T-helper 1 cell (primary cell): ENCODE measurements at regions not wholly inside any gene's neighbourhood (a gene's known extent, or its start where the extent isn't known, plus 50 kb on each side); places are given as distances from the start of the nearest gene placed in this dataset.
A peak's percentile ranks its signal among the peaks of the same experiment; 100 is the strongest.

ENCODE experiments used
- DNase-seq, 5 donors: peaks; one replicate each; pipeline ENCODE4 v3.0.0-alpha.2; 2012 to 2020

DNA sequence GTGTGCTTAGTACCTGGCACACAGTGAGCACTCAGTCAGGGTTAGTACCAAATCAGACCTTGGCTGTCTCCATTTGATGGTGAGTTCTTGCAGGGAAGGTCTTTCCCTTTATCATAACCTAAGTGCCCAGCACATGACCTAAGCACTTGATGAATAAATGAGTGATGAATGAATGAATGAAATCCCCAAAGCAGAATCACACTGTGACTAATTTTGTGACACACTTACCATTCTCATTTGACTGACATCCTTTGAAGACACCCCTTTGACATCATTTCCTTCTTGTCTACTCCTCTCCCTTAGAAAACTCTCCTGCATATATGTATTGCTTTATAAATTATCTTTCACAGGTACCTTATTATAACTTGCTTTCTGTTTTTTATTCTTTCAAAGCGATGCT lies 130.2 kb upstream of the ELL2 start:
- DNase-seq, result no peak

DNA sequence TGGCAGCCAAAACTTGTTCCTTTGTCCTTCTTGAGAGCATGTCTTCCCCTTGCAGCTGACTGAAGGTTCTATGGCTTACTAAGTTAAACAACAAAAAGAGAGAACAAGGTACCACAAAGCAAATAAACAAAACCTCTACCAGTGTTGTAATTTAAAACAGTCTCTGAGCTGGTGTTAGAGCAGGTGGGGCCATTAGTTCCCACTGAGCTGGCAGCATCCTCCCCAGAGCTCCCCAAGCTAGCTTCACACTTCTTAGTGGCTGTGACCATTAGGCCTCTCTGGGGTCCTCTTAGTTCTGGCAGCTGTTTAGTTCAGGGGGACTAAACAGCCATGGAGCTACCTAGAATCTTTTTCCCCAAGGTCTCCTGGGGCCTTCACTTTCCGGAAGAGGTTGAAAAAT lies 128.6 kb upstream of the ELL2 start:
- no peak for DNase-seq

DNA sequence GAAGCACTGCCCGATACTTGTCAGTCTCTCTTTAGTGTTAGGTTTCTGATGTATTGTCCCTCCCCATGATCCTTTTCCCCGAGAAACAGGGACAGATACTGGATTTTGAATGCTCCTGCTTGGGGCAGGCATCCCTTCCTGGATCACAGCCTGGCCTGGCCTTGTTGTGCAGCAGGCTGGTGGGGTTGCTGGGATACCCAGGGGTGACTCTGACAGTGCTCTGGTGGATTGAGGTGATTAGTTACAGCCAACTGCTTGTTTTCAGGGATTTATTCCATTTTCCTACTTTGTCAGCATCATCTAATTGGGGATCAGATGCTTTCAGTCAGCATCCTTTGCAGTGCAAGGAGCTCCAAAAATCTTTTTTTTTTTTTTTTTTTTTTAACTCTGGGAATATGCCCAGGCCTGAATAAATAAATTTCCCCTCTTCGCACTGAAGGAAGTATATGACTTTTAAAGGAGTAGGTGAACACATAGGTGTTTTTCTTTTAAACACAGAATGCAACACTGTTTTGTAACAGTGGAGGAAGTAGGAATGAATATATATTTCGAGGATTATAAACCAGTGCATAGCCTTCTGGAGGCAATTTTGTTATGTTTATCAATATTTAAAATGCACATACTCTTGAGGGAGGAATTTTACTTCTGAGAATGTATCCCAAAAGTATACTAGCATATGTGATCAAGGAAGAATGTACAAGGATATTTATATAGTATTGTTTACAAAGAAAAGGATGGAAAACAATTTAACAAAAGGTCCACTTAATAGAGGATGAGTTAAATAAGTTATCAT lies 127.3 kb upstream of the ELL2 start:
- no peak for DNase-seq

DNA sequence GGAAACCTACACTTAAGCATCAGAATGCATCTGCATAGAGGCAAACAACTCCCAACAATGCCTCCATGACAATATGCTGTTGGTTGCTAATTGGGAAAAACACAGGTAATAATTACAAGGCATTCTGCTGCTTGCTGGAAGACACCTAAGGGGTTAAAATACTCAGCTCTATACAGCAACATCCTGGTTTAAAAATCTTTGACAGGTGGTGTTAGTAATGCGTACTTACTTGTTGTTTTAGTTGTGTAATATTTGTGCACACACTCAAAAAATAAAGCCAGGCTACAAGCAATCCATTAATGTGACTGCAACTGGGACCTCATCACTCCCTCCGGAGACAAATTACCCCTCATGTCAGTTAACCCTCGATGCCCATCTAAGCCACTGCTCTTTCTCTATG lies 126.3 kb upstream of the ELL2 start:
- DNase-seq, result no peak

DNA sequence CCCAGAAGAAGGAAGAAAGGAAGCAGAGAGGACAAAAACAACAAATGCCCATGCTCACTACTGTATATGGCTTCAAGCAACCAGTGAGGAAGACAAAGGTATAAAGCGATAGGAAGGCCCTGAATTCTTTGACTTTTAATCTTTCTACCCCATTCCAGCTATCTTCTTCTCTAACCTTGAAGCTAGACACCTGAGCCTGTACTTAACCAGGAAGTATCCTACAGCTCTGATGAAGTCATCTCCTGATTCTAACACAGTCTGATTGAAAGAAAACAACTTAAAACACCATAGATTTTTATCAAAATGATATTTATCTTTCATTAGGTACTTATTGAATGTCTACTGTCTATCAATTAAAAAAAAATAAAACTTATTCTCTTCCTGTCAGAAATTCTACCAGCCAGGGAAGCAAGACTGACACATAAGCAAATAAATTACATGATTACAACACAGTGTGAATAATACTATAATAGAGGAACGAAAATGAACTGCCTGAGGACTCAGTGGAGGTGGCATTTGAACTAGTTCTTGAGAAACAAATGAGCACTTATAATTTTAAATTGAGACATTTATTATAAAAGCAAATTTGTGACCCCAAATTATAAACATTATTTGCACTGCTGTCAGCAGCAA lies 123.3 kb upstream of the ELL2 start:
- DNase-seq, result no peak

DNA sequence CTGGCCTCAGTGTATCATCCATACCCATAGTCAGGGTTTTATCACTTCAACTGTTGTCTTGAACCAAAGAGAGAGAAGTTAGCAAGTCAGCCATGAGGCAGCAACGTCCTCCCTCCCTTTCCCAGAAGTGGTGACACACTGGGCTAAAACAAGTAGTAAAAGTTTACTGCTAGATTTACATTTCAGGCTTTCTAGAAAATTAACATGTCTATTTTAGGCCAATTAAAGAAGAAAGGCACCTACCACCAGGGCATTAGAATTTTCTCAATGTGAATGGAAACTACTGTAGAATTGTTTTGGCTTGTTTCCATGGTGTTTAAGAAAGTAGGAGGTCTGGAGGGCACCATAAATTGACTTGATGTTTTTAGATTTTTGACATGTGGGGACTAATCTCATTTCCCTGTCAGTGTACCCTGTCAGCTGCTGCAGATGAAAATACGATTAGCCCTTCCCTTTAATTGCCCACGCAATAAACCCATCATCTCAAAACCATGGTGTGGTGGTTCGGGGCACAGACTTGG lies 121.8 kb upstream of the ELL2 start:
- peak in 1 of 5 donors; percentile 16 for DNase-seq

DNA sequence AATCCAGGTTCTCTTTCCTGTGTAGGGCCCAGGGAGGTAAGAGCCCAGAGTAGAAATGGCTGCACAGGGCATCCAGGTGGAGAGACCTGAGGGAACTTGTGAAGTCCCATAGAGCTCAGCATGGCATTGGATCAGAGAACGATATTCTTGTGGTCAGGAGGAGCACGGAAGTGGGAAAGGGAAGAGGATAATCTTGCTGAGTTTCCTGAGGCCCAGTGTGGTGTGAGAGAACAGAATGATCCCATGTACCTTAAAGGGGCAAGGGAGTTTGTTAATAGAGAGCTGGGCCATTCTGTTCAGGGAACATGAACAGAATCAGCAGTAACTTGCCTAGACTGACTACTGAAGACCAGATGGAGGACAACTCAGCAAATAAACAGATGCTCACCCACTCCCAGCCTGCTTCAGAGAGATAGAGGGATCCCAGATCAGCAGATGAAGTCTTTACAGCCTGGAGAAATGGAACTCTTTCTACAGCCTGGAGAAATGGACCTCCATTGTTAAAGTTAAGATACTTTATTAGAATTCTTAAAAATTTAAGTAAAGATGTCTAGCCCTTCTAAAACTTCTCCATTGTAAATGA lies 119.7 kb upstream of the ELL2 start:
- no peak for DNase-seq

DNA sequence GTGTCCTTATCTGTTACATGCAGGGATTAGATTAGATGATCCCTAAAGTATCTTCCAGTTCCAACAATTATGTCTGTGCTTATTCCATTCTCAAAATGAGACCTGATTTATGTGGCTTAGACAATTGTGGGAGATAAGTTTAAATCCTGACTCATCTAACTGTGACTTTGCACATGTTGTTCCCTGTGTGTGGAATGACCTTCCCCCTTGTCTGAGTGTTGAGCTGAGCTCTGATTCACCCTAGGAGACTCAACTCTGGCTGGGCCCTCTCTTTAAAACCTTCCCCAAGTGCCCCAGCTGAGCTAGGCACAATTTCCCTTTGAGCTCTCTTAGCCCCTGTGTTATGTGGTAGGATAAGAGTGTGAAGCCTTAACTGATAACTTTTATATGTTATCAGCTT lies 118.9 kb upstream of the ELL2 start:
- DNase-seq, result no peak

DNA sequence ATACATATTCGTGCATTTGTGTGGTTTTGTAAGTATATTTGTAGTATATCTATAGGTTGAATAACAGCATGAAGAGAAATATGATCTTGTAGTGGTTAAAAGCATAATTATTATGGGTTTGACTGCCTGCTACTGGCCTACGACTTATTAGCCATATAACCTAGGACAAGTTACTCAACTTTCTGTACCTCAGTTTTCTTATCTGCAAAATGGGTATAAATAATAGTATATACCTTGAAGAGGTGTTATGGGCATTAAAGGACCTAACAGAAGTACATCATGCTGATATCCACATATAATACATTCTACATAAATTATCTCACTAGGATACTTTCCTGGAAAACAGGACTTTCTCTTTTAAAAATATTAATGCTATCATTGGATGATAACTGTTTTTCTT lies 118.3 kb upstream of the ELL2 start:
- no peak for DNase-seq

DNA sequence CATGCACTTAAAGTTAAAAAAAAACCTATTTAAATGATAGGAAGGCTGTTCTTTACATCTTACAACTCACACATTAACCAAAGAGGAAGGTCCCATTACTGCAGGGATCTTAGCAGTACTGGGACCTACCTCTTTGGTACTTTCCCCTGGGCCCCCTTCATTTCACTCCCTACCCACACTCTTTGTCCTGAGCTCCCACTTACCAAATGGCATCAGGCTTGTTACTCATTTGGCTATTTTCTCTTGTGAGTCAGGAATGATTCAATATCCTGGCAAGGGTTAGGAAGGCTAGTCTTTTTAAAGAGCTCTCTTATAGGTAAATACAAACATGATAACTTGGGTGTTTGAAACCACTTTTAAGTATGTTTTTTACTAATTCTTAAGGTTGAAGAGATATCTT lies 117.4 kb upstream of the ELL2 start:
- peak in 1 of 5 donors; percentile 53 for DNase-seq

DNA sequence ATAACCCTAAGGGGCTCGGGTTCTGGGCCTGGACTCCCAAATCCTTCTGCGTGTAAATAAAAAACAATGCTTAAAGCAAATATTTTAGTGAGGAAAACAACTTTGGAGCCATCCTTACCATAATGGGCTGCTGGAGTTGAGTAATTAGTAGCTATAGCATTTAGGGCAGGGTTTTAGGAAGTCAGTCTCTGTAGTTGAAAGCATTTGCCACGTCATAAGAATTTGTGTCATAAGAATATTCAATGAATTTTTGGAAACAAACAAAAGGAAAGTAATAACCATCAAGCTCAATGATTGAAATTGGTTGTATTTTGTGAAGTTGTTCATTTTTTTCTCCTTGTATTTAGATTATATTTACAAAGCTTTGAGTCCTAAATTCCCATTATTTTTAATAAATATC lies 114.8 kb upstream of the ELL2 start:
- DNase-seq, result no peak

DNA sequence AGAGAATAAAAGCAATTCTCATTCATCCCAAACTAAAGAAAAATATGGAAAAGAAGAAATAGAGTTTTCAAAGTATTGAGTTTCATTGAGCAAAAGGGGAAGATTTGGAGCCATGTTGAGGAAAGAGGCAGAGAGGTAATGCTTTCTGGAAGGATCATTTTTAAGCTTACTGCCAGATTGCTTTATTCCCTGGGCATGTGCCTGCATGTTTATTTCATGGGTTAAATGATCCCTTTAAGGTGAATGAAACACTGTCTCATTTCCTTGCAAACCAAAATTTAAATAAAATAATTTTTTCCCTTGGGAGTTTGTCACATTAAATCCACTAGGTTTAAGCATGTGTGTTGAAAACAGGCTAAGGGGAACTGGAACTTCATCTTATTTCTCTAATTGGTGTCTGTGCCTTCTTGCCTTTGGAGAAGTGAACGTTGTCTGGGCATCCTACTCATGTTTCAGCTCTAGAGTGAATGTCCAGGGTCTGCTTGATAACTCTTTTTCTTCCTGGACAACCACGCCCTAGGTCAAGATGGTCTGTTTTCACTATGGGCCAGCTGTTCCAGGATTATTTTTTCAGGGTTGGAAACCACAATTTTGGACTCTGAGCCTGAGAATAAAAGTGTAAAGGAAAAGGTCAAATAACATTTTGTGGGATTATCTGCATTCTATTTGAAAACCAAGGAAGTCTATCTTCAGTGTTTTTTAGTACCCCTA lies 114.1 kb upstream of the ELL2 start:
- DNase-seq, result no peak

DNA sequence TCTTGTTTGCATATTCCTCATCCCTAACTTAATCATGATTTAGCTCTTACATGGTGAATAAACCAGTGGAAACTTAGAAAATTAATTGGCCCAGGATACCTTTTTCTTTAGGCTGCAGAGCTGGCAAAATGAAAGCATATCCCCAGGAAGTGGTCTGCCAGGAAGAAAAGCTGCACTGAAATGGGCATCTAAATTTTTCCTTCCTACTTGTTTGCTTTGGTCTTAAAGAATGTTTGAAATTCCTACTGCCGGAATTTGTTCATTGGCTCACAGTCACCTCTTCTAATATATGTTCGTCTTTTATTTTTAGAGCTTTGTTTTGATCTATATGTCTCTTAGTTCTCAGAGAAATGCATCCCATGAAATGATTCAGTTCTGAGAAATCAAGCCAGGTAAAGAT lies 113.2 kb upstream of the ELL2 start:
- DNase-seq, result no peak

DNA sequence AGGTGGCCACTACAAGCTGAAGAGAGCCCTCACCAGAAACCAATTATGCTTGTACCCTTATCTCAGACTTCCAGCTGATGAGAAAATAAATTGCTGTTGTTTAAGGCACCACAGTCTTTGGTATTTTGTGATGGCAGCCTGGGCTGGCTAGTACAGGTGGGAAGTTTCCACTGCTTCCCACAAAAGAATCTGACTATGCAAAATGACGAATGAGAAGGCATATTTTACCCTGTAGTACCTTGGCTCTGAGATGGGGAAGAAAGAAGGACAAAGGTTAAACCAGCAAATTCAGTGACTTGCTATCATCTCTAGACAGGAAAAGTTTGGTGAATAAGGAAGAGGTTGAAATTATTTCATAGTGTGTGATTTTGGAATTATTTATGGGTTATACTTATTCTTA lies 112.8 kb upstream of the ELL2 start:
- no peak for DNase-seq

DNA sequence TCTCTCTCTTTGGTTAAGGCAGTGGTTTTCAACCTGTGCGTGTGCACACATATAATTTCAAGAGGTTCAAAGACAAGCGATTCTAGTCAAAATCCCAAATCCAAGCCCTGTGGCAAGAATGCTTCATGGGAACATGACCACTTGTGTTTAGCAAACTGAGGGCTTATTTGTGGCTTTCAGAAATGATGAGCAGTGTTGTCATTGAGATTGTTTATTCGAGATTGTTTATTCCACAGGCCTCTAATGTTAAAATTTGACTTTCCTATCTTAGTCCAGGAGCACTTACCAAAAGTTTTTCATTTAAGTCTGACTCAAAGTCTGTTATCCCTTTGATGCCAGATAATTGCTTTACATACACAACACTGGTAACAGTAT lies 111.1 kb upstream of the ELL2 start:
- no peak for DNase-seq

DNA sequence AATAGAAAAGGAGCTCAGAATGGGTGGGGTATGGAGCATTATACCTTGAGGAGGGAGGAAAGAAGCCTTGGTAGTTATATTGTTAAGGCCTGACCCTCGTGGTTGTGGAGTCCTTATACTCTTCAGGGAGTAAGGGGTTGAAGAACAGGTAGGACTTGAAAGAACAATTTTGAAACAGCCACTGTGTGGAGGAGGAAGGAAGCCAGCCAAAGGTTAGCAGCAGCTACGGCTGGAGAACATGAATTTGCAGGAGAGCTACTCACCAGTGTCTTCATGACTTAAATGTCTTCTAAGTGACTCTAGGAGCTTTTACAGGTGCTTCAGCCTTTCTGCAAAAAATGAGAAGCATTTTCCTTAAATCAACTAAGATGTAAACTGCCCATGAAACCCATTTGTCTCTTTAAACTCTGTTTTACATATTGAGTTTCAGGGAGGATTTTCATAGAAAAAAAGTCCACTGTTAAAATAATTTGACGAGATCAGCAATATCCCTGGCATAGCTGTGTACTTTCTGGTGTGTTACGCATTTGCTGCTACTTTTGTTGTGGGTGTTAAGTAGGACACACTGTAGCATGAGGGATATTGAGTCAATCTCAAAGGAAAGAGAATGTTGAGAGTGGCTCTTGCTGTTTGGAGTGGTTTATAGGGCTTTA lies 110.6 kb upstream of the ELL2 start:
- DNase-seq, result no peak

DNA sequence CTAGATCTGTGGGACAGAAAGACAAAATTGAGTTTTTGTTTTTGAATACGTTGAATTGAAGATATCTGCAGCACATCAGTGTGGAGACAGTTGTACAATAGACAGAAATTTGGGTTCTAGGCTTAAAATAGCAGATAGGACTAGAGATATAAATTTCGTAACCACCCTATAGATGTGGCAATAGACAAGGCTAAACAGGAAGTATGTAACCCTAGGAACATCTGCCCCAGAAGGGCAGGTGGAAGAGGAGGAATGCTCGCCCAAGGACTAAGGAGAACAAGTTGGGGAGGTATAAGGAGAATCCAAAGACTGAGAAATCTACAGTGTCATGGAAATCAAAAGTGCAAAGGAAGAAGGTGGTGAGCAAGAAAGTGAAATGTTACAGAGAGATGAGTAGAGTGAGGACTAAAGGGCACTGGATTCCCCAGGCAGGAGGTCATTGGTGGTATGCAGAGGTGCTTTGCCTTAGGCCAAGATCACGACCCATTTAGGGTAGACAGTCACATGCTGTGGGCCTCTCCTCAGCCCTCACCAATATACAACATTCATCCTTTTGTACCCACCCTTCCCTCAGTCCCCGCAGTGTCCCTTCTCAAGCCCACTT lies 109.1 kb upstream of the ELL2 start:
- DNase-seq, result no peak

DNA sequence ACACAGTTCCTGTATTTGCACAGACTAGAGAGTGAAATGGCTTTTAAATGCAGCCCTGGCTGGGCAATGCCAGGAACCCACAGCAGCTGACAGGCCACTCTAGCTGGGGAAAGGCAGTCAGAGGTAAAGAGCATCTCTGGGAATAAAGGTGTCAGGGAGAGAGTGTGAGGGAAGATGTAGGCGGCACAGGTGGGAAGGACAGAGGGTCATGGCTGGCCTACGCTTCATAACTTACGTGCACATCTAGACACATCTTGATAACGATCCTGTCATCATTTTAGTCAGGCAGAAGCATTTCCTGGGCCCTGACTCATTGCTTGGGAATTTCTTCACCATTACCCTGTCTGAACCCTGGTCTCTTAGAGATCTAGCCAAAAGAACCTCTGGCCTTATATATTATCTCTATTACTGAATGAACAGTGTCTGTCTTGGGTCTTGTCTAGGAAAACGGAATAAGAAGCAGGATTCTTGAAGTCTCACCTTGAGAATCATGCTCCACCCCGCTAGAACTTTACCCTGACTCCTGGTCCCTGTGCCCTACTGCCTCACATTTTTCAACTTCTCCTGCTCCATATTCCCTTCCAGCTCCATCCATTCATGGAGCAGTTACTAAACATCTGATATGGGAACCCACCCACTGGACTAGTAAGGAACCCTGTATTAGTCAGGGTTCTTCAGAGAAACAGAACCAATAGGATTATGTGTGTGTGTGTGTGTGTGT lies 106.4 kb upstream of the ELL2 start:
- DNase-seq, result peak in 1 of 5 donors; percentile 19

DNA sequence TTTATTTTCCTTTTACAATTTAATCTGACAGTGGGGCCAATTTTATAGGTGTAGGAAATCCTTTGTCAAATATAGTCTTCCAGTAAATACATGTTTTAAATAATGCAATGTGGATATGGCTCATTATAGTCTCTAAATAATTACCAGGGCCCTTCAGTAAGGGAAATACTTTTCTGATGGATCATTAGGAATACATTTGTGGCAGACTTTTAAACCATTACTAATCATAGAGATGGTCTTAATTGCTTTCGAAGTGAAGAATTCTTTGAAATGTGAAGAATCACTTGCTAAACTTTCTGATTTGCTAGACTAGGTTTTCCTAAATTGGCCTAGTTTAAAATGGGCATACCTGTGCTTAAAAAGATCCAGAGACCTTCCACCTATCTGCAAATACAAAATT lies 105.6 kb upstream of the ELL2 start:
- DNase-seq, result no peak

DNA sequence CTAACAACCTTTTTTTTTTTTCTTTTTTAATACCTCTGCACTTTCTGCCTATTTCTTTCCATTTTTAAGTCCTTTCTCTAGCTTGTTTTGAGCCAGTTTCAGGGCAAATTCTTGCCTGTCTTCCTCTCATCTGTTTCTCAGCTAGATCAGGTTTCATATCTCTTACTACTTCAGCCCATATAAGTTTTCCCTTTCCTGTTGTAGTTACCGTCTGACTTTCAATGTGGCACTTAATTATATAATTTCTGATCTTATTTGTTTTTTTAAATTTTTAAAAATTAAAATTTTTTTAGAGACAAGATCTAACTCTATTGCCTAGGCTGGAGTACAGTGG lies 104.7 kb upstream of the ELL2 start:
- peak in 1 of 5 donors; percentile 14 for DNase-seq

DNA sequence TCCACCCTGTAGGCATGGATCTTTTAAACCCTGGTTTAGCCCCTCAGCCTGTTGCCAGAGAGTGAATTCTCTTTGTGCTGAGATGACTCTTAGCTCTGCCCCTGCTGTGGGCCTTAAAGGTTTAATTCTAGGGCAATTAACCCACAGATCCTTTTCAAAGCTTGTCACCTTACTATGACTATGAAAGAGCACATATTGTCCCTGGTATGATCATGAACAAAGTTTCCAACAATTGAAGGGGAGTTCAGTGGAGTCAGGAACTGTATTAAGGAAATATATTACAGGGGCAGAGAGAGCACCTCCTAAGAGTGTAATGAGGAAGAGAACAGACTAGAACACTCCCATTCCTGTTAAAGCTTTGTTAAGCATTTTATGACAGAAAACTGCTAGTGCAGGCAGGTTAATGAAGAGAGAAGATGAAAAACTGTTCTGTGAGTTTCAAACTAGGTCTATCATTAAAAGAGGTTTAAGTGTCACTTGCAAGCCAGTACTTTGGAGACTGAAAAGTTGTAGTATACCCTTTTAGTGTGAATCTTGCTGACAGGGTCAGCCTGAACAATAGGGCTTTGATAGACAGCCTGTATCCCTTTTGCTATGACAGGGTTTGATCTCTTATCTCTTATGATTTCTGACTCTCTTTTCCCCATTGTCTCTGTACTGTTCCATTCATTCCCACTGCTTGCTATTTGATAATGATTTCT lies 104.2 kb upstream of the ELL2 start:
- DNase-seq, result peak in 1 of 5 donors; percentile 35
